PC-9 (cell line): ENCODE measurements at regions not wholly inside any gene's neighbourhood (a gene's known extent, or its start where the extent isn't known, plus 50 kb on each side); places are given as distances from the start of the nearest gene placed in this dataset.

Experiments
- BruUV-seq: library from RNA; stranded (reverse); fragments of 400-500 nt; replicated peaks from 2 replicates; lab custom pipeline; 2021; lab: Mats Ljungman, UMichigan
- CTCF ChIA-PET: fragments of 300-600 bp; sonication (Branson Sonifier 250); formaldehyde crosslinking; loops from one replicate; lab custom pipeline; 2022; ENCODE audit warnings: antibody characterized with exemption; lab: Charles Lee
- POLR2A ChIA-PET: fragments of 300-600 bp; sonication (Branson Sonifier 250); formaldehyde crosslinking; loops from one replicate; lab custom pipeline; 2022; ENCODE audit warnings: antibody characterized with exemption; ENCODE audit not compliant: unreplicated experiment; lab: Charles Lee
- DNase-seq, 2 experiments: peaks; one replicate each; pipeline versions ENCODE4 v3.0.0 to v3.0.0-alpha.2; 2015 to 2022; ENCODE audit warnings: mixed read lengths in 1 of 2
- H2AFZ ChIP-seq: fragments of 200-600 bp; sonication (generic); 2 replicates; pipeline ENCODE4 v1.8.1; 2017; ENCODE audit warnings: antibody characterized with exemption
- H3F3A ChIP-seq: fragments of 200-600 bp; sonication (generic); 2 replicates; pipeline ENCODE4 v1.8.1; 2017; ENCODE audit warnings: antibody characterized with exemption, mild to moderate bottlenecking, low read depth; ENCODE audit not compliant: insufficient read depth
- H3K27ac ChIP-seq: fragments of 200-600 bp; sonication (generic); 2 replicates; pipeline ENCODE4 v1.6.1; 2016; ENCODE audit warnings: mixed run types
- H3K27me3 ChIP-seq: fragments of 200-600 bp; sonication (generic); 2 replicates; pipeline ENCODE4 v1.6.1; 2016; ENCODE audit warnings: low read depth, mixed run types; ENCODE audit not compliant: insufficient read depth
- H3K36me3 ChIP-seq: fragments of 200-600 bp; sonication (generic); 2 replicates; pipeline ENCODE4 v1.6.1; 2016; ENCODE audit warnings: low read depth, mixed run types
- H3K4me1 ChIP-seq: fragments of 200-600 bp; sonication (generic); replicated peaks from 2 replicates; pipeline ENCODE4 v1.6.1; 2016; ENCODE audit warnings: mixed run types; ENCODE audit not compliant: insufficient read depth
- H3K4me2 ChIP-seq: fragments of 200-600 bp; sonication (generic); 2 replicates; pipeline ENCODE4 v1.6.1; 2017; ENCODE audit warnings: mixed run types
- H3K4me3 ChIP-seq: fragments of 200-600 bp; sonication (generic); 2 replicates; pipeline ENCODE4 v1.6.1; 2016; ENCODE audit warnings: mixed run types
- H3K79me2 ChIP-seq: fragments of 200-600 bp; sonication (generic); 2 replicates; pipeline ENCODE4 v1.6.1; 2017; ENCODE audit warnings: low read depth, mixed run types
- H3K9me2 ChIP-seq: fragments of 200-600 bp; sonication (generic); 2 replicates; pipeline ENCODE4 v1.8.1; 2017; ENCODE audit warnings: mild to moderate bottlenecking; ENCODE audit not compliant: insufficient read depth
- H3K9me3 ChIP-seq: fragments of 200-600 bp; sonication (generic); 2 replicates; pipeline ENCODE4 v1.8.1; 2016; ENCODE audit warnings: low read depth; ENCODE audit not compliant: insufficient read depth
- H4K20me1 ChIP-seq: fragments of 200-600 bp; sonication (generic); 2 replicates; pipeline ENCODE4 v1.8.1; 2017; ENCODE audit not compliant: insufficient read depth
- CTCF ChIP-seq: fragments of 200-600 bp; sonication (generic); conservative IDR thresholded peaks from 2 replicates; pipeline ENCODE4 v1.6.1; 2017; ENCODE audit warnings: mixed run types, antibody characterized with exemption, mild to moderate bottlenecking, moderate library complexity
- EZH2 ChIP-seq: fragments of 200-600 bp; sonication (generic); IDR thresholded peaks from 2 replicates; pipeline ENCODE4 v1.8.0; 2017; ENCODE audit warnings: antibody characterized with exemption, low read depth
- intact Hi-C: fragments of 100-400 bp; cut with micrococcal nuclease; formaldehyde crosslinking; loops from one replicate; pipeline ENCODE4 v1.10.0; 2022; ENCODE audit not compliant: unreplicated experiment

GRCh38 chr3:94269763-94270162 is 206.9 kb downstream of the NSUN3 start:
- no peaks in the 10 kb centered on the region for H4K20me1 ChIP-seq
- intact Hi-C loops: no loop called here
- H3K4me2 ChIP-seq: no peak overlapping the region
- H3K4me1 ChIP-seq: no peaks in the 10 kb centered on the region
- no peaks in the 10 kb centered on the region for H3K79me2 ChIP-seq
- no peaks in the 10 kb centered on the region for H3K9me2 ChIP-seq
- no peak overlapping the region for H2AFZ ChIP-seq
- ChIA-PET POLR2A (no interaction called here), CTCF (interaction anchor here (0.6 kb wide), 1 partner anchor 21 kb away, joined by 3 read pairs; no protein-coding TSS in a partner anchor)
- no peaks in the 10 kb centered on the region for H3K36me3 ChIP-seq
- H3K9me3 ChIP-seq: no peaks in the 10 kb centered on the region
- H3F3A ChIP-seq: no peaks in the 10 kb centered on the region
- no peak for DNase-seq
- no peak for TF ChIP-seq EZH2
- no peak for TF ChIP-seq CTCF
- no peak overlapping the region for H3K4me3 ChIP-seq
- no peak overlapping the region for H3K27ac ChIP-seq
- no TSS peak for BruUV-seq
- H3K27me3 ChIP-seq: no peaks in the 10 kb centered on the region

- Histone ChIP-seq H3K4me3 (no peak overlapping the region), H3K4me1 (no peaks in the 10 kb centered on the region), H4K20me1 (no peaks in the 10 kb centered on the region), H2AFZ (no peak overlapping the region), H3K9me2 (no peaks in the 10 kb centered on the region), H3K27ac (no peak overlapping the region), H3K4me2 (no peak overlapping the region), H3K79me2 (no peaks in the 10 kb centered on the region), H3F3A (no peaks in the 10 kb centered on the region), H3K27me3 (no peaks in the 10 kb centered on the region), H3K36me3 (no peaks in the 10 kb centered on the region), H3K9me3 (no peaks in the 10 kb centered on the region)
- ChIA-PET CTCF (no interaction called here), POLR2A (no interaction called here)
- intact Hi-C loops: no loop called here
- TF ChIP-seq CTCF (no peak), EZH2 (no peak)
- BruUV-seq: no TSS peak
- no peak for DNase-seq
Measured at GRCh38 chr3:94272016-94272415, 209.2 kb downstream of the NSUN3 start.

DNA sequence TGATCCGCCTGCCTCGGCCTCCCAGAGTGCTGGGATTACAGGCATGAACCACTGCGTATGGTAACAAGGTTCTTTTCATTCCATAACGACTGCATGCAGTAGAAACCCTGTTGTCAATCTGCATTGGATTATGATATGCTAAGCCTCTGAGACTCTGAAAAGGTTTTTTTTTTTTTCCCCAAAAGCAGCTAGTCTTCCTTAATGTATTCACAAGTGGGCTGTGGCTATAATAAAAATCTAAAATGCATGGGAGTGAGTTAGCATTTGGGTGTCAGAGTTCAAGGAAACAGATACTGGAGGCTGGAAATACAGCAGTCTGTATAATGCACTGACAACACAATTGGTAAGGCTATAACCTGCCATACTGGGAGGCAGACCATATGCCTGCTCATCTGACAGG is 218.1 kb downstream of the NSUN3 start:
- no peak for TF ChIP-seq CTCF
- no peak for TF ChIP-seq EZH2
- no peaks in the 10 kb centered on the region for H3K79me2 ChIP-seq
- H4K20me1 ChIP-seq: no peaks in the 10 kb centered on the region
- H3F3A ChIP-seq: no peaks in the 10 kb centered on the region
- ChIA-PET POLR2A (no interaction called here), CTCF (no interaction called here)
- no peaks in the 10 kb centered on the region for H3K9me2 ChIP-seq
- no peak overlapping the region for H3K4me3 ChIP-seq
- no peaks in the 10 kb centered on the region for H3K27me3 ChIP-seq
- H3K27ac ChIP-seq: no peak overlapping the region
- H3K36me3 ChIP-seq: no peaks in the 10 kb centered on the region
- BruUV-seq: no TSS peak
- no peaks in the 10 kb centered on the region for H3K4me1 ChIP-seq
- intact Hi-C loops: no loop called here
- DNase-seq: no peak
- no peak overlapping the region for H3K4me2 ChIP-seq
- no peak overlapping the region for H2AFZ ChIP-seq
- no peaks in the 10 kb centered on the region for H3K9me3 ChIP-seq
